AG10803 (cell line): ENCODE measurements at regions not wholly inside any gene's neighbourhood (a gene's known extent, or its start where the extent isn't known, plus 50 kb on each side); places are given as distances from the start of the nearest gene placed in this dataset.

Experiments
- DNase-seq: peaks from one replicate; pipeline ENCODE4 v3.0.0; 2010; ENCODE audit warnings: low read depth
- H3K4me3 ChIP-seq: 2 replicates; pipeline ENCODE4 v1.5.1; 2011; ENCODE audit warnings: mild to moderate bottlenecking, low read length, control low read depth
- TF ChIP-seq, protein P1 (sequence below): conservative IDR thresholded peaks from 2 replicates; pipeline ENCODE4 v1.5.1; 2011; ENCODE audit warnings: mild to moderate bottlenecking, low read length, control low read depth, inconsistent platforms

DNA sequence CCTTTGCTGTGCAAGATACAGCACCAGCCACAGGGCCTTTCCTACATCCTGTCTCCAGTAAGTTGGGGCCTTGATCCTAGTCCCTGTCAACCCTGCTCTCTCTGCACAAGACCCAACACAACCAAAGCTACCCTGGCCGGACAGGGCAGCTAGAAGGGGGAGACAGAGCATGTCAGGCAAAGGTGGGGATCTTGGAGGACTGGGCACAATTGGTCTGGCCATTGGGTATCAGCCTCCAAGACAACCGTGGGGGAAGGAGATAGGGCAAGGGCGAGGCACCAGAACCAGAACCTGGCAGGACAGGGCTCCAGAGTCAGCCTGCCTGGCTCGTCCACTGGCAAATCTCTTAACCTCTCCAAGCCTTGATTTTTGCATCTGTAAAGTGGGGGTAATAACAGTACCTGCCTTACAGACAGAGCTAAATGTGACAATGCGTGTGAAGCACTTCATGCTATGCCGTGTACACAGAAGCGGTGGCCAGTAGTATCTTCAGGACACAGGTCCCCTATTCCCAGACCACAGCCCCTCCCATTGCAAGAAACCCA lies 51.6 kb upstream of the CDKN2AIPNL start:
- no peak overlapping the region for H3K4me3 ChIP-seq
- DNase-seq = no peak
- TF ChIP-seq, protein P1, sequence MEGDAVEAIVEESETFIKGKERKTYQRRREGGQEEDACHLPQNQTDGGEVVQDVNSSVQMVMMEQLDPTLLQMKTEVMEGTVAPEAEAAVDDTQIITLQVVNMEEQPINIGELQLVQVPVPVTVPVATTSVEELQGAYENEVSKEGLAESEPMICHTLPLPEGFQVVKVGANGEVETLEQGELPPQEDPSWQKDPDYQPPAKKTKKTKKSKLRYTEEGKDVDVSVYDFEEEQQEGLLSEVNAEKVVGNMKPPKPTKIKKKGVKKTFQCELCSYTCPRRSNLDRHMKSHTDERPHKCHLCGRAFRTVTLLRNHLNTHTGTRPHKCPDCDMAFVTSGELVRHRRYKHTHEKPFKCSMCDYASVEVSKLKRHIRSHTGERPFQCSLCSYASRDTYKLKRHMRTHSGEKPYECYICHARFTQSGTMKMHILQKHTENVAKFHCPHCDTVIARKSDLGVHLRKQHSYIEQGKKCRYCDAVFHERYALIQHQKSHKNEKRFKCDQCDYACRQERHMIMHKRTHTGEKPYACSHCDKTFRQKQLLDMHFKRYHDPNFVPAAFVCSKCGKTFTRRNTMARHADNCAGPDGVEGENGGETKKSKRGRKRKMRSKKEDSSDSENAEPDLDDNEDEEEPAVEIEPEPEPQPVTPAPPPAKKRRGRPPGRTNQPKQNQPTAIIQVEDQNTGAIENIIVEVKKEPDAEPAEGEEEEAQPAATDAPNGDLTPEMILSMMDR = no peak

DNA sequence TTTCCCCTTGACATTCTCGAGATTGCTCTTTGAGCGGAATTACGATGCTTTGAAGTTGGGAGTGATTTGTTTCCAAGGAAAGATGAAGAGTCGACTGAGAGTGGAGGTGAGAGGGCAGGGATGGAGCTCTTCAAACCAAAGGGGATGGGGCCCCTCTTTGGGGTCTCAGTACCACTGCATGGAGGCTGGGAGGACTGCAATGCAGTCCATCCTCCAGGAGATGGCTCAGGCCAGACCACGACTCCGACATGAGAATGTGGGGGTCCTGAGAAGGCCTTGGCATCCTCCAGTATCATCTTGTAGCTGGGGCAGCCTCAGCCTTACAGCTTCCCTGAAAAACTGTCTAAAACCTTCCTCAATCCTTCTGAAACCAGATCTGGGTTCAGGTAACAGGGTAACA lies 51.1 kb upstream of the CDKN2AIPNL start:
- TF ChIP-seq, protein P1 = no peak
- no peak overlapping the region for H3K4me3 ChIP-seq
- DNase-seq = no peak

DNA sequence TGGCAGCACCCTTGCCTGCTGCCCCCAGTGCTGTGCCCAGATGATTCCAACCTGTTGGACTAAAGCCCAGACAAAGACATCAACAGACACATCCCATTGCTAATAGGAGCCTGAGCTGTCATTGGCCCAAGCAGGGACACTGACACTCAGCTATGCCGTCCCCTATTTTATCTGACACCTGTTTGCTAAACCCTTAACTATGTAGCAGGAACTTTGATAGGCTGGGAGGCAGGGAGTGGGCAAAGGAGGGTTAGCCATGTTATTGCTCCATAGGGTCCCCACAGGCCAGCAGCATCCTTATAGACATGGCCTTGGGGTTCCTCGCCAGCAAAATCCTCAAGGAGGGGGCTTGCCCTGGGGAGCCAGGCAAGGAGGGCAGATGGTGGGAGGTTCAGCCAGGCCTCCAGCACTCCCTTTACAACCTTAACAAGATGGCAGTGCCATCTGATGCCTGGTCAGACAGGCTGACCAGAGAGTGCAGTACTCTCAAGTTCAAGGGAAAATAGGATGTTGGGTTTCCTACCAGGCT lies 50.4 kb upstream of the CDKN2AIPNL start:
- no peak overlapping the region for H3K4me3 ChIP-seq
- DNase-seq = no peak
- TF ChIP-seq, protein P1 = no peak
